ENCODE measurements at regions not wholly inside any gene's neighbourhood (a gene's known extent, or its start where the extent isn't known, plus 50 kb on each side); places are given as distances from the start of the nearest gene placed in this dataset.
A peak's percentile ranks its signal among the peaks of the same experiment; 100 is the strongest.

GRCh38 chr7:115838829-115839228, 191.7 kb downstream of the TFEC start:
- Histone ChIP-seq H3K4me3 (no peak overlapping the region), H2AFZ (ENCODE audit: low read depth, low read length) (no peak overlapping the region), H3K4me2 (ENCODE audit: insufficient read depth, low read length) (no peak overlapping the region), H3K9me3 (replicated peaks; ENCODE audit: control insufficient read depth, insufficient read depth, low read depth, low read length) (no peaks in the 10 kb centered on the region; the same call in 1 of the 2 replicates), H3K79me2 (ENCODE audit: control insufficient read depth, insufficient read depth, low read length) (no peaks in the 10 kb centered on the region), H3K4me1 (replicated peaks in 1 of 2; ENCODE audit: control insufficient read depth in 2 of 2, insufficient read depth in 2 of 2, low read length in 2 of 2) (no peaks in the 10 kb centered on the region), H3K27ac (ENCODE audit: extremely low read depth, low read depth, low read length) (no peak overlapping the region), H4K20me1 (replicated peaks; ENCODE audit: control insufficient read depth, insufficient read depth, low read length) (no peaks in the 10 kb centered on the region), H3K9me1 (ENCODE audit: control insufficient read depth, insufficient read depth, low read length) (no peaks in the 10 kb centered on the region), H3K36me3 (ENCODE audit: control insufficient read depth, insufficient read depth, low read length) (no peaks in the 10 kb centered on the region), H3K9ac (ENCODE audit: insufficient read depth in 1 of 2, low read depth in 2 of 2, low read length in 2 of 2) (no peak overlapping the region), H3K27me3 (ENCODE audit: control insufficient read depth in 2 of 2, insufficient read depth in 2 of 2, low read length in 2 of 2) (no peaks in the 10 kb centered on the region)
- TF ChIP-seq CEBPG (CRISPR knock-in tag; IDR thresholded peaks at IDR 0.05), result no peak
- TF ChIP-seq CEBPG (tag; conservative IDR thresholded peaks at IDR 0.05 in 1 of 2, IDR thresholded peaks at IDR 0.05 in 1 of 2), result peak; percentile 23 to 80; a peak in 2 of 4 replicates
- no peak for TF ChIP-seq SIN3B (IDR thresholded peaks at IDR 0.05; ENCODE audit: low read depth)
- no peak for TF ChIP-seq ZNF589 (CRISPR knock-in tag; IDR thresholded peaks at IDR 0.05; ENCODE audit: low read depth)
- no peak for TF ChIP-seq SMARCC2 (IDR thresholded peaks at IDR 0.05; ENCODE audit: low read depth)
- no peak for TF ChIP-seq MCM5 (IDR thresholded peaks at IDR 0.05; ENCODE audit: low read depth)
- no peak for TF ChIP-seq ELF2 (CRISPR knock-in tag; IDR thresholded peaks at IDR 0.05)
- TF ChIP-seq ARID4B (CRISPR knock-in tag; IDR thresholded peaks at IDR 0.05), result no peak
- no peak for TF ChIP-seq TRIM28 (IDR thresholded peaks at IDR 0.05)
- TF ChIP-seq, protein P1, sequence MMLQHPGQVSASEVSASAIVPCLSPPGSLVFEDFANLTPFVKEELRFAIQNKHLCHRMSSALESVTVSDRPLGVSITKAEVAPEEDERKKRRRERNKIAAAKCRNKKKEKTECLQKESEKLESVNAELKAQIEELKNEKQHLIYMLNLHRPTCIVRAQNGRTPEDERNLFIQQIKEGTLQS (IDR thresholded peaks at IDR 0.05), result peak; percentile 30; the same call in 1 of the 2 replicates
- TF ChIP-seq, protein P1 (CRISPR knock-in tag; conservative IDR thresholded peaks at IDR 0.05), result no peak
- ChIA-PET CTCF (ENCODE audit: low intra/inter-chr PET ratio) (no interaction called here), POLR2A (no interaction called here)
- in situ Hi-C loops (cut with MboI) (no loop called here), intact Hi-C loops (cut with micrococcal nuclease) (no loop called here)
- FAIRE-seq (no peak), ATAC-seq (no peak), DNase-seq (ENCODE audit: extremely low read depth in 1 of 4, low spot score in 3 of 4) (no peak)
- BruUV-seq (replicated peaks), result no TSS peak
